ENCODE measurements at regions not wholly inside any gene's neighbourhood (a gene's known extent, or its start where the extent isn't known, plus 50 kb on each side); places are given as distances from the start of the nearest gene placed in this dataset.

GRCh38 chr2:133788386-133788785, 220.1 kb upstream of the NCKAP5 start:
- TF ChIP-seq CTCF (IDR thresholded peaks at IDR 0.05; ENCODE audit: low read depth, low read length), result no peak
- TF ChIP-seq POLR2A (IDR thresholded peaks at IDR 0.05; ENCODE audit: extremely low read depth, insufficient read length), result no peak

Measured in NB4 (cell line).